Brain microvascular endothelial cell (primary cell): ENCODE measurements at regions not wholly inside any gene's neighbourhood (a gene's known extent, or its start where the extent isn't known, plus 50 kb on each side); places are given as distances from the start of the nearest gene placed in this dataset.
"Not testable (repeated sequence)": the region's sequence is repeated elsewhere in the genome, so short reads cannot be mapped to it uniquely, and the experiment has no call there.

ENCODE experiments used
- DNase-seq: peaks from one replicate; pipeline ENCODE4 v3.0.0-alpha.2; 2020
- H3K27ac ChIP-seq: fragments of 250-450 bp; sonication (Bioruptor Pico); 2 replicates; pipeline ENCODE4 v1.5.1; 2020; ENCODE audit warnings: mild to moderate bottlenecking, moderate library complexity
- H3K27me3 ChIP-seq: fragments of 250-450 bp; sonication (Bioruptor Pico); replicated peaks from 2 replicates; pipeline ENCODE4 v1.5.1; 2020; ENCODE audit warnings: mild to moderate bottlenecking
- H3K36me3 ChIP-seq: fragments of 250-450 bp; sonication (Bioruptor Pico); replicated peaks from 2 replicates; pipeline ENCODE4 v1.5.1; 2020; ENCODE audit warnings: mild to moderate bottlenecking
- H3K4me3 ChIP-seq: 2 replicates; pipeline ENCODE4 v1.5.1; 2011; ENCODE audit warnings: low read depth, mild to moderate bottlenecking, control low read depth, low read length, moderate library complexity
- in situ Hi-C: cut with HindIII; loops from 2 replicates; pipeline ENCODE4 v1.10.0; 2017; ENCODE audit warnings: low sequenced_read_pairs, low pct_ligation_motif_present
- TF ChIP-seq, protein P1 (sequence below): IDR thresholded peaks from 2 replicates; pipeline ENCODE4 v1.5.1; 2011; ENCODE audit warnings: low read depth, mild to moderate bottlenecking, moderate library complexity, low read length, control low read depth, inconsistent platforms; ENCODE audit errors: missing control alignments

GRCh38 chr2:208990716-208991115, 433.1 kb upstream of the MAP2 start:
- Histone ChIP-seq H3K36me3 (no peaks in the 10 kb centered on the region), H3K27ac (no peak overlapping the region), H3K4me3 (no peak overlapping the region), H3K27me3 (no peaks in the 10 kb centered on the region)
- in situ Hi-C loops: no loop called here
- TF ChIP-seq, protein P1, sequence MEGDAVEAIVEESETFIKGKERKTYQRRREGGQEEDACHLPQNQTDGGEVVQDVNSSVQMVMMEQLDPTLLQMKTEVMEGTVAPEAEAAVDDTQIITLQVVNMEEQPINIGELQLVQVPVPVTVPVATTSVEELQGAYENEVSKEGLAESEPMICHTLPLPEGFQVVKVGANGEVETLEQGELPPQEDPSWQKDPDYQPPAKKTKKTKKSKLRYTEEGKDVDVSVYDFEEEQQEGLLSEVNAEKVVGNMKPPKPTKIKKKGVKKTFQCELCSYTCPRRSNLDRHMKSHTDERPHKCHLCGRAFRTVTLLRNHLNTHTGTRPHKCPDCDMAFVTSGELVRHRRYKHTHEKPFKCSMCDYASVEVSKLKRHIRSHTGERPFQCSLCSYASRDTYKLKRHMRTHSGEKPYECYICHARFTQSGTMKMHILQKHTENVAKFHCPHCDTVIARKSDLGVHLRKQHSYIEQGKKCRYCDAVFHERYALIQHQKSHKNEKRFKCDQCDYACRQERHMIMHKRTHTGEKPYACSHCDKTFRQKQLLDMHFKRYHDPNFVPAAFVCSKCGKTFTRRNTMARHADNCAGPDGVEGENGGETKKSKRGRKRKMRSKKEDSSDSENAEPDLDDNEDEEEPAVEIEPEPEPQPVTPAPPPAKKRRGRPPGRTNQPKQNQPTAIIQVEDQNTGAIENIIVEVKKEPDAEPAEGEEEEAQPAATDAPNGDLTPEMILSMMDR: no peak
- no peak for DNase-seq

DNA sequence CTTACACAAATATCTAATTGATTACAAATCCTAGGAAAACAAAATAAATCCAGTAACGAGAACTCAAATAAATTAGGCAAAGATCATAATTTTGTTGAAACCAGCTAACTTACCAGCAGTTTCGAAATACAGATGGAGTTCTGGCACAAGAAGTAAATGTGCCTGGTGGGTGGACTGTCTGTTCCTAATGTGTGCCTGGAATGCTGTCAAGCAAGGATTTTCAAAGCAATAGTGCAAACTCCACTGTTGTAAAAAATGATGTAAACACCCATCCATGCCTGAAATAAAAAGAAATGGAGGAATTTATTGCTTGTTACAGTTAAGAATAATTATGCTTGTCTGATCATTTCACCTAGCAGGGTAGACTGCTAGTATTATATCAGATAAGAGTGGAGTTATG, 423.9 kb upstream of the MAP2 start:
- in situ Hi-C loops: no loop called here
- Histone ChIP-seq H3K27ac (no peak overlapping the region), H3K36me3 (no peaks in the 10 kb centered on the region), H3K27me3 (no peaks in the 10 kb centered on the region), H3K4me3 (no peak overlapping the region)
- no peak for DNase-seq
- TF ChIP-seq, protein P1: no peak

GRCh38 chr2:209002054-209002453, 421.8 kb upstream of the MAP2 start:
- in situ Hi-C loops: no loop called here
- H3K27ac ChIP-seq: no peak overlapping the region
- H3K27me3 ChIP-seq: no peaks in the 10 kb centered on the region
- H3K4me3 ChIP-seq: no peak overlapping the region
- H3K36me3 ChIP-seq: no peaks in the 10 kb centered on the region
- TF ChIP-seq, protein P1: no peak
- no peak for DNase-seq

- DNase-seq: no peak
- in situ Hi-C loops: no loop called here
Observed at GRCh38 chr2:209005371-209005770, 418.5 kb upstream of the MAP2 start.

GRCh38 chr2:209008636-209009287, 415.1 kb upstream of the MAP2 start:
- in situ Hi-C loops: no loop called here
- Histone ChIP-seq H3K27ac (no peak overlapping the region), H3K36me3 (no peaks in the 10 kb centered on the region), H3K27me3 (no peaks in the 10 kb centered on the region), H3K4me3 (no peak overlapping the region)
- DNase-seq: no peak
- TF ChIP-seq, protein P1: no peak

More at GRCh38 chr2:209005371-209005770, 418.5 kb upstream of the MAP2 start:
- Histone ChIP-seq H3K27me3 (no peaks in the 10 kb centered on the region), H3K27ac (no peak overlapping the region), H3K4me3 (no peak overlapping the region), H3K36me3 (no peaks in the 10 kb centered on the region)
- TF ChIP-seq, protein P1: no peak

GRCh38 chr2:209018633-209019032, 405.2 kb upstream of the MAP2 start:
- H3K4me3 ChIP-seq, H3K27me3 ChIP-seq, H3K36me3 ChIP-seq, DNase-seq, H3K27ac ChIP-seq, in situ Hi-C loops: not testable (repeated sequence)
